ENCODE measurements at regions not wholly inside any gene's neighbourhood (a gene's known extent, or its start where the extent isn't known, plus 50 kb on each side); places are given as distances from the start of the nearest gene placed in this dataset.

DNA sequence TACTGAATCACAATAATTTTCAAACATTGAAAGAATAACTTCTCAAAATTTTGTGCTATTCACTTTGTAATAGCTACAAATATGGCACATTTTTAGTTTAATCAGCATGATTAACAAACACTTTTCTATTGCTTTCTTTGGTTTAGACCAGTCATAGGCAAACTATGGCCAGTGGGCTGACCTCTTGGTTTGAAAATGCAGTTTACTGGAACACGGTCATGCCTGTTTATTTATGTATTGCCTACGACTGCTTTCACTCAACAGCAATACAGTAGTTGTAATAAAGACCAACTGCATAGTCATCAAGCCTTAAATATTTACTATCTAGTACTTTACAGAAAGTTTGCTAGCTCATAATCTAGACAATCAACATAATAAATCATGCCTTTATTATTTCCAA is 810.8 kb downstream of the TLE1 start:
- H3K36me3 ChIP-seq (ENCODE audit: control insufficient read depth in 2 of 2, extremely low read depth in 1 of 2, insufficient read depth in 2 of 2, low read length in 2 of 2) = no peaks in the 10 kb centered on the region
- H4K20me1 ChIP-seq (replicated peaks; ENCODE audit: control insufficient read depth, extremely low read depth, insufficient read depth, low read length) = no peaks in the 10 kb centered on the region
- no peaks in the 10 kb centered on the region for H3K9me3 ChIP-seq (replicated peaks; ENCODE audit: control insufficient read depth, insufficient read depth, low read length)
- H3K9ac ChIP-seq (replicated peaks; ENCODE audit: extremely low read depth, insufficient read depth, low read length) = no peak overlapping the region
- no peak overlapping the region for H2AFZ ChIP-seq (ENCODE audit: low read depth, low read length)
- no peaks in the 10 kb centered on the region for H3K79me2 ChIP-seq (ENCODE audit: control insufficient read depth, insufficient read depth, low read length)
- POLR2A ChIA-PET = no interaction called here
- DNase-seq (ENCODE audit: low read depth, low spot score) (no peak), FAIRE-seq (no peak)
- no TSS peak for BruUV-seq (replicated peaks)
- H3K4me2 ChIP-seq (ENCODE audit: insufficient read depth, low read length) = no peak overlapping the region
- no peaks in the 10 kb centered on the region for H3K27me3 ChIP-seq (ENCODE audit: control insufficient read depth in 2 of 2, insufficient read depth in 2 of 2, low read length in 2 of 2)
- dilution Hi-C loops (cut with MboI; ENCODE audit: extremely low pct_ligation_motif_present, low sequenced_read_pairs) (no loop called here), intact Hi-C loops (cut with micrococcal nuclease) (no loop called here)
- no peak overlapping the region for H3K27ac ChIP-seq (ENCODE audit: insufficient read depth, low read depth, low read length)
- no peaks in the 10 kb centered on the region for H3K9me1 ChIP-seq (replicated peaks; ENCODE audit: control insufficient read depth, extremely low read depth, insufficient read depth, low read length)
- CTCF ChIA-PET = no interaction called here
- TF ChIP-seq FOS (IDR thresholded peaks at IDR 0.05; ENCODE audit: borderline replicate concordance, insufficient read depth, low read length) = no peak
- no peak for TF ChIP-seq EZH2 (IDR thresholded peaks at IDR 0.05; ENCODE audit: borderline replicate concordance, low read depth, low read length, severe bottlenecking)
- TF ChIP-seq, protein P1, sequence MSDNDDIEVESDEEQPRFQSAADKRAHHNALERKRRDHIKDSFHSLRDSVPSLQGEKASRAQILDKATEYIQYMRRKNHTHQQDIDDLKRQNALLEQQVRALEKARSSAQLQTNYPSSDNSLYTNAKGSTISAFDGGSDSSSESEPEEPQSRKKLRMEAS (IDR thresholded peaks at IDR 0.05; ENCODE audit: insufficient read depth, insufficient read length) = no peak
- TF ChIP-seq POLR2A (IDR thresholded peaks at IDR 0.05; ENCODE audit: low read depth, low read length) = no peak
- H3K4me3 ChIP-seq (replicated peaks in 1 of 3; ENCODE audit: insufficient read depth in 1 of 3, low read depth in 1 of 3, low read length in 3 of 3) = no peak overlapping the region
- no peaks in the 10 kb centered on the region for H3K4me1 ChIP-seq (ENCODE audit: control insufficient read depth, extremely low read depth, insufficient read depth, low read length)

DNA sequence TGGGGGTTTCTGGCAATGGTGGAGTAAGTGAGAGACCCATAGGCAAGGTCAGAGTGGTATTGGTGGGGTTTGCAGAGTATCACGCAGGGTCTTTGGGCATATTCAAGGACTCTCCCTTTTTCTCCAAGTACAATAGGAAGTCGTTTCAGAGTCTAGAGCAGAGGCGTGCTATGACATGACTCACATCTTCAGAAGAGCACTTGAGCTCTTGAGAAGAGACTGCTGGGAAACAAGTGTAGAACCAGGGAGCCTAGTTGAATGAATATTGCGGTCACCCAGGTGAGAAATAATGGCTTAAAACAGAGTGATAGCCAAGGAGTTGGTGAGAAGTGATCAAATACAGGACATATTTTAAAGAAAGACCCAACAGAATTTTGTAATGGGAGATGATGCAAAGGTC is 813.4 kb downstream of the TLE1 start:
- Histone ChIP-seq H3K9me3 (replicated peaks; ENCODE audit: control insufficient read depth, insufficient read depth, low read length) (no peaks in the 10 kb centered on the region), H3K27me3 (ENCODE audit: control insufficient read depth in 2 of 2, insufficient read depth in 2 of 2, low read length in 2 of 2) (no peaks in the 10 kb centered on the region), H3K9ac (replicated peaks; ENCODE audit: extremely low read depth, insufficient read depth, low read length) (no peak overlapping the region), H3K79me2 (ENCODE audit: control insufficient read depth, insufficient read depth, low read length) (no peaks in the 10 kb centered on the region), H4K20me1 (replicated peaks; ENCODE audit: control insufficient read depth, extremely low read depth, insufficient read depth, low read length) (no peaks in the 10 kb centered on the region), H3K9me1 (replicated peaks; ENCODE audit: control insufficient read depth, extremely low read depth, insufficient read depth, low read length) (no peaks in the 10 kb centered on the region), H3K4me2 (ENCODE audit: insufficient read depth, low read length) (no peak overlapping the region), H3K4me3 (replicated peaks in 1 of 3; ENCODE audit: insufficient read depth in 1 of 3, low read depth in 1 of 3, low read length in 3 of 3) (no peak overlapping the region), H2AFZ (ENCODE audit: low read depth, low read length) (no peak overlapping the region), H3K4me1 (ENCODE audit: control insufficient read depth, extremely low read depth, insufficient read depth, low read length) (no peaks in the 10 kb centered on the region), H3K27ac (ENCODE audit: insufficient read depth, low read depth, low read length) (no peak overlapping the region), H3K36me3 (ENCODE audit: control insufficient read depth in 2 of 2, extremely low read depth in 1 of 2, insufficient read depth in 2 of 2, low read length in 2 of 2) (no peaks in the 10 kb centered on the region)
- ChIA-PET POLR2A (no interaction called here), CTCF (no interaction called here)
- no peak for DNase-seq (ENCODE audit: low read depth, low spot score)
- intact Hi-C loops (cut with micrococcal nuclease) = no loop called here
- no peak for FAIRE-seq
- no peak for TF ChIP-seq JUN (IDR thresholded peaks at IDR 0.05; ENCODE audit: borderline replicate concordance, insufficient read depth, insufficient read length, low read depth)
- no peak for TF ChIP-seq MYC (IDR thresholded peaks at IDR 0.05; ENCODE audit: low read depth, low read length)
- no peak for TF ChIP-seq POLR2A (IDR thresholded peaks at IDR 0.05; ENCODE audit: low read depth, low read length)
- TF ChIP-seq EZH2 (IDR thresholded peaks at IDR 0.05; ENCODE audit: borderline replicate concordance, low read depth, low read length, severe bottlenecking) = no peak
- TF ChIP-seq FOS (IDR thresholded peaks at IDR 0.05; ENCODE audit: borderline replicate concordance, insufficient read depth, low read length) = no peak
- TF ChIP-seq GATA2 (IDR thresholded peaks at IDR 0.05; ENCODE audit: insufficient read depth, insufficient read length, low read depth, low read length) = no peak
- TF ChIP-seq POLR2AphosphoS5 (IDR thresholded peaks at IDR 0.05; ENCODE audit: insufficient read depth, low read depth, low read length) = no peak
- TF ChIP-seq, protein P2, sequence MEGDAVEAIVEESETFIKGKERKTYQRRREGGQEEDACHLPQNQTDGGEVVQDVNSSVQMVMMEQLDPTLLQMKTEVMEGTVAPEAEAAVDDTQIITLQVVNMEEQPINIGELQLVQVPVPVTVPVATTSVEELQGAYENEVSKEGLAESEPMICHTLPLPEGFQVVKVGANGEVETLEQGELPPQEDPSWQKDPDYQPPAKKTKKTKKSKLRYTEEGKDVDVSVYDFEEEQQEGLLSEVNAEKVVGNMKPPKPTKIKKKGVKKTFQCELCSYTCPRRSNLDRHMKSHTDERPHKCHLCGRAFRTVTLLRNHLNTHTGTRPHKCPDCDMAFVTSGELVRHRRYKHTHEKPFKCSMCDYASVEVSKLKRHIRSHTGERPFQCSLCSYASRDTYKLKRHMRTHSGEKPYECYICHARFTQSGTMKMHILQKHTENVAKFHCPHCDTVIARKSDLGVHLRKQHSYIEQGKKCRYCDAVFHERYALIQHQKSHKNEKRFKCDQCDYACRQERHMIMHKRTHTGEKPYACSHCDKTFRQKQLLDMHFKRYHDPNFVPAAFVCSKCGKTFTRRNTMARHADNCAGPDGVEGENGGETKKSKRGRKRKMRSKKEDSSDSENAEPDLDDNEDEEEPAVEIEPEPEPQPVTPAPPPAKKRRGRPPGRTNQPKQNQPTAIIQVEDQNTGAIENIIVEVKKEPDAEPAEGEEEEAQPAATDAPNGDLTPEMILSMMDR (IDR thresholded peaks at IDR 0.05; ENCODE audit: extremely low read depth in 1 of 2, insufficient read depth in 1 of 2, low read depth in 1 of 2, low read length in 2 of 2) = no peak
- TF ChIP-seq, protein P1 (IDR thresholded peaks at IDR 0.05; ENCODE audit: insufficient read depth, insufficient read length) = no peak
- dilution Hi-C loops (cut with MboI; ENCODE audit: extremely low pct_ligation_motif_present, low sequenced_read_pairs) = no loop called here
- BruUV-seq (replicated peaks) = no TSS peak
